PFSK-1 (cell line): ENCODE measurements at regions not wholly inside any gene's neighbourhood (a gene's known extent, or its start where the extent isn't known, plus 50 kb on each side); places are given as distances from the start of the nearest gene placed in this dataset.

Experiments
- FOXP2 ChIP-seq: optimal IDR thresholded peaks from 2 replicates; pipeline ENCODE3; 2011; ENCODE audit warnings: borderline replicate concordance, control low read depth, inconsistent platforms; ENCODE audit not compliant: insufficient read depth; ENCODE audit errors: extremely low read length, extremely low read depth
- POLR2AphosphoS5 ChIP-seq: IDR thresholded peaks from 2 replicates; pipeline ENCODE4 v1.6.1; 2012; ENCODE audit warnings: low read depth, mild to moderate bottlenecking, control low read depth, low read length, moderate library complexity
- REST ChIP-seq, 2 experiments: IDR thresholded peaks; 2 replicates each; pipeline versions ENCODE4 v1.6.1 to v1.8.0; 2011 to 2012; ENCODE audit warnings: low read depth in 2 of 2, low read length in 2 of 2, control low read depth in 1 of 2, inconsistent platforms in 1 of 2, mild to moderate bottlenecking in 1 of 2, moderate library complexity in 1 of 2; ENCODE audit not compliant: insufficient read depth in 1 of 2
- SIN3A ChIP-seq: IDR thresholded peaks from 2 replicates; pipeline ENCODE4 v1.6.1; 2012; ENCODE audit warnings: mild to moderate bottlenecking, low read length, moderate library complexity, borderline replicate concordance; ENCODE audit not compliant: insufficient read depth
- TAF1 ChIP-seq: IDR thresholded peaks from 2 replicates; pipeline ENCODE4 v1.6.1; 2012; ENCODE audit warnings: low read length, control low read depth, borderline replicate concordance; ENCODE audit not compliant: insufficient read depth

GRCh38 chr9:38299856-38300255 lies 92.6 kb upstream of the ALDH1B1 start:
- TF ChIP-seq POLR2AphosphoS5 (no peak), REST (IDR thresholded peaks at IDR 0.05; ENCODE audit: insufficient read depth in 1 of 2, low read depth in 2 of 2, low read length in 2 of 2) (no peak), TAF1 (no peak), FOXP2 (no peak), SIN3A (no peak)

GRCh38 chr9:38298904-38299303 lies 93.6 kb upstream of the ALDH1B1 start:
- TF ChIP-seq POLR2AphosphoS5, result no peak
- TF ChIP-seq TAF1, result no peak
- no peak for TF ChIP-seq FOXP2
- no peak for TF ChIP-seq SIN3A
- no peak for TF ChIP-seq REST (IDR thresholded peaks at IDR 0.05; ENCODE audit: insufficient read depth in 1 of 2, low read depth in 2 of 2, low read length in 2 of 2)

GRCh38 chr9:38298503-38298902 lies 94.0 kb upstream of the ALDH1B1 start:
- TF ChIP-seq SIN3A (no peak), FOXP2 (no peak), TAF1 (no peak), POLR2AphosphoS5 (no peak), REST (IDR thresholded peaks at IDR 0.05; ENCODE audit: insufficient read depth in 1 of 2, low read depth in 2 of 2, low read length in 2 of 2) (no peak)

- TF ChIP-seq TAF1 (no peak), FOXP2 (no peak), POLR2AphosphoS5 (no peak), SIN3A (no peak), REST (IDR thresholded peaks at IDR 0.05; ENCODE audit: insufficient read depth in 1 of 2, low read depth in 2 of 2, low read length in 2 of 2) (no peak)
Measured at GRCh38 chr9:38296807-38297206, 95.7 kb upstream of the ALDH1B1 start.

GRCh38 chr9:38295764-38296163 lies 96.7 kb upstream of the ALDH1B1 start:
- TF ChIP-seq REST (IDR thresholded peaks at IDR 0.05; ENCODE audit: insufficient read depth in 1 of 2, low read depth in 2 of 2, low read length in 2 of 2) (no peak), SIN3A (no peak), POLR2AphosphoS5 (no peak), FOXP2 (no peak), TAF1 (no peak)
